ENCODE measurements at regions not wholly inside any gene's neighbourhood (a gene's known extent, or its start where the extent isn't known, plus 50 kb on each side); places are given as distances from the start of the nearest gene placed in this dataset.

- no peak for DNase-seq
These were observed 136.9 kb downstream of the OR2K2 start for GRCh38 chr9:111193095-111193494.

GRCh38 chr9:111192650-111193049 lies 137.4 kb downstream of the OR2K2 start:
- no peak for DNase-seq

GRCh38 chr9:111190347-111190746 lies 139.7 kb downstream of the OR2K2 start:
- DNase-seq = no peak

- no peak for DNase-seq
These were observed 142.6 kb downstream of the OR2K2 start for GRCh38 chr9:111187376-111187775.

GRCh38 chr9:111186021-111186530 lies 143.9 kb downstream of the OR2K2 start:
- DNase-seq = no peak

GRCh38 chr9:111180811-111181210 lies 142.5 kb upstream of the LPAR1 start:
- no peak for DNase-seq

- no peak for DNase-seq
These were observed 141.3 kb upstream of the LPAR1 start for GRCh38 chr9:111179577-111179976.

- peak; percentile 68 for DNase-seq
These were observed 140.2 kb upstream of the LPAR1 start for GRCh38 chr9:111178331-111179055.

- DNase-seq = no peak
These were observed 138.2 kb upstream of the LPAR1 start for GRCh38 chr9:111176511-111176910.

- DNase-seq = no peak
These were observed 137.1 kb upstream of the LPAR1 start for GRCh38 chr9:111175350-111175749.

- DNase-seq = no peak
These were observed 129.1 kb upstream of the LPAR1 start for GRCh38 chr9:111167341-111167740.

- no peak for DNase-seq
These were observed 125.6 kb upstream of the LPAR1 start for GRCh38 chr9:111163716-111164389.

GRCh38 chr9:111162026-111162425 lies 123.8 kb upstream of the LPAR1 start:
- no peak for DNase-seq

GRCh38 chr9:111161015-111161415 lies 122.7 kb upstream of the LPAR1 start:
- peak; percentile 90 for DNase-seq

- DNase-seq = no peak
These were observed 120.7 kb upstream of the LPAR1 start for GRCh38 chr9:111158999-111159398.

GRCh38 chr9:111158363-111158762 lies 120.1 kb upstream of the LPAR1 start:
- DNase-seq = no peak

GRCh38 chr9:111154081-111154562 lies 115.9 kb upstream of the LPAR1 start:
- no peak for DNase-seq

- DNase-seq = no peak
These were observed 114.5 kb upstream of the LPAR1 start for GRCh38 chr9:111152614-111153406.

- peak; percentile 13 for DNase-seq
These were observed 113.3 kb upstream of the LPAR1 start for GRCh38 chr9:111151537-111151936.

GRCh38 chr9:111150181-111150580 lies 111.9 kb upstream of the LPAR1 start:
- no peak for DNase-seq

GRCh38 chr9:111149018-111149759 lies 110.9 kb upstream of the LPAR1 start:
- no peak for DNase-seq

All from HCEC 1CT (cell line).